ENCODE measurements at regions not wholly inside any gene's neighbourhood (a gene's known extent, or its start where the extent isn't known, plus 50 kb on each side); places are given as distances from the start of the nearest gene placed in this dataset.

- H3K27ac Mint-ChIP-seq = no peak overlapping the region
- peaks cover 39% of the 10 kb centered on the region for H3K9me3 Mint-ChIP-seq
- CTCF ChIA-PET = interaction anchor here (0.7 kb wide), 1 partner anchor 10 kb away, joined by 3 read pairs; no protein-coding TSS in a partner anchor
- no peaks in the 10 kb centered on the region; the same call in 1 of the 2 replicates for H3K4me1 Mint-ChIP-seq
- H3K36me3 Mint-ChIP-seq = peaks cover 14% of the 10 kb centered on the region
- TF ChIP-seq TEAD4 (CRISPR knock-in tag; IDR thresholded peaks at IDR 0.05) (no peak), ZBTB43 (CRISPR knock-in tag; IDR thresholded peaks at IDR 0.05) (no peak), ZNF263 (CRISPR knock-in tag; IDR thresholded peaks at IDR 0.05; ENCODE audit: low read depth) (no peak), ZNF425 (CRISPR knock-in tag; conservative IDR thresholded peaks at IDR 0.05) (no peak), IRF2 (CRISPR knock-in tag; IDR thresholded peaks at IDR 0.05; ENCODE audit: borderline replicate concordance, low read depth) (no peak), HMGXB4 (CRISPR knock-in tag; IDR thresholded peaks at IDR 0.05) (no peak), ELF4 (CRISPR knock-in tag; IDR thresholded peaks at IDR 0.05; ENCODE audit: low read depth) (no peak), FOXJ3 (CRISPR knock-in tag; IDR thresholded peaks at IDR 0.05; ENCODE audit: borderline replicate concordance) (no peak), ZNF532 (CRISPR knock-in tag; IDR thresholded peaks at IDR 0.05; ENCODE audit: borderline replicate concordance) (no peak), JUN (CRISPR knock-in tag; IDR thresholded peaks at IDR 0.05) (no peak), ZNF219 (CRISPR knock-in tag; IDR thresholded peaks at IDR 0.05; ENCODE audit: borderline replicate concordance) (no peak), AFF4 (CRISPR knock-in tag; IDR thresholded peaks at IDR 0.05; ENCODE audit: borderline replicate concordance) (no peak), CBFB (CRISPR knock-in tag; IDR thresholded peaks at IDR 0.05; ENCODE audit: low read depth) (no peak), ATF1 (CRISPR knock-in tag; IDR thresholded peaks at IDR 0.05) (no peak), USF2 (CRISPR knock-in tag; IDR thresholded peaks at IDR 0.05) (no peak), NR2C2 (CRISPR knock-in tag; IDR thresholded peaks at IDR 0.05) (no peak), TP53 (CRISPR knock-in tag; IDR thresholded peaks at IDR 0.05) (no peak), SMAD3 (CRISPR knock-in tag; IDR thresholded peaks at IDR 0.05; ENCODE audit: borderline replicate concordance) (no peak), MYBL2 (CRISPR knock-in tag; IDR thresholded peaks at IDR 0.05) (no peak), E2F4 (CRISPR knock-in tag; IDR thresholded peaks at IDR 0.05; ENCODE audit: borderline replicate concordance, low read depth) (no peak)
- no peak overlapping the region for H3K4me3 Mint-ChIP-seq
- ATAC-seq = no peak
- H3K27me3 Mint-ChIP-seq (ENCODE audit: low read depth) = peaks cover 3% of the 10 kb centered on the region
- POLR2A ChIA-PET = no interaction called here
- DNase-seq (ENCODE audit: low spot score) = no peak
Measured at GRCh38 chr11:131089727-131090245, 173.5 kb upstream of the SNX19 start.
